ENCODE measurements at regions not wholly inside any gene's neighbourhood (a gene's known extent, or its start where the extent isn't known, plus 50 kb on each side); places are given as distances from the start of the nearest gene placed in this dataset.

GRCh38 chr3:187927565-187927964 lies 182.3 kb upstream of the BCL6 start:
- no peak for DNase-seq (ENCODE audit: low read depth in 2 of 2)

DNA sequence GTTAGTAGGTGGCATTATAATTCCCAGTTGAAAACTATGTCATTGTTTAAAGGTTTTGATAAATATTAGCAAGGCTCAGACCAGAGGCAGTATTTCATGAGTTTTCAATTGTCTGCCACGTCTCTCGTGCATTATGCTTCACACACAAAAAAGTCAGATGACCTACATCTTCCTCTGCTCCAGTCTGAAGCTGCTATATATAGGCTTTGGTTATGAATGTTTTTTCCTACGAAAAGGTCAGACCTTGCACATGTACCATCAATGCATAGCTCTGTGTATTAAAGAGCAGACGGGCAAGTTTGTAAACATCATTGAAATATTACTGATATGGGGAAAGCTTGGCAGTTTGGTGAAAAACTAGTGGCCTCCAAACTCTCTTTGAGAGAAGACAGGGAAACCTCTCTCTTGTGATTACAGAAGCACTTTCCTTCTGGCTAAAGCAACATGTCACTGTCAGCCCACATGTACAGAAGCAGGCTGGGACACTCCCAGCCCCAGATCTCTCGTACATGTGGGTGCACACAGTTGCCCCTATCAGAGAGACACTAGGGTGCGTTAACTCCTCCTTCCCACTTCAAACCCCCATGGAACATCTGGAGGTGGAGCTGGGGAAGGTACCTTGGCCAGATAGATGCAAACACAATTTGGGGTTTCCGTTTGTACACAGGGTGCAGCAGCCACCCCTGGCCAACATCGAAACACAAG lies 184.0 kb upstream of the BCL6 start:
- peak in 1 of 2 donors; percentile 12 for DNase-seq (ENCODE audit: low read depth in 2 of 2)

DNA sequence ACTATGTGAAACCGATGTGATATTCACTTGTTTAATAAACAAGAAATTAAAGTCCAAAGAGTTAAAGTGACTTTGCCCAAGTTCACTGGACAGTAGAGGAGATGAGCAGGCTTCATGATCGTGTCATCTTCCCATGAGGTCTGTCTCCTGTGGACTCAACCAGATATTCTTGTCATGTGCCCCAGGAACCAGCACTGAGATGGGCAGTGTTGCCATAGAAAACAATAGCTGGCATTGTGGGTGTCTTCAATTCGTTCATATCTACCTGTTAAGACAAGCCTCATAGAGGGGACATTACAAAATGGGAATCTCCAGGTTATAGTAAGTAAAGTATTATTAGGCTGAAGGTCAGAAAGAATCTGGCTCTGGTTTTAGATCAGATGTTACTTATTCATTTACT lies 184.8 kb upstream of the BCL6 start:
- no peak for DNase-seq (ENCODE audit: low read depth in 2 of 2)

GRCh38 chr3:187931101-187931500 lies 185.8 kb upstream of the BCL6 start:
- no peak for DNase-seq (ENCODE audit: low read depth in 2 of 2)

DNA sequence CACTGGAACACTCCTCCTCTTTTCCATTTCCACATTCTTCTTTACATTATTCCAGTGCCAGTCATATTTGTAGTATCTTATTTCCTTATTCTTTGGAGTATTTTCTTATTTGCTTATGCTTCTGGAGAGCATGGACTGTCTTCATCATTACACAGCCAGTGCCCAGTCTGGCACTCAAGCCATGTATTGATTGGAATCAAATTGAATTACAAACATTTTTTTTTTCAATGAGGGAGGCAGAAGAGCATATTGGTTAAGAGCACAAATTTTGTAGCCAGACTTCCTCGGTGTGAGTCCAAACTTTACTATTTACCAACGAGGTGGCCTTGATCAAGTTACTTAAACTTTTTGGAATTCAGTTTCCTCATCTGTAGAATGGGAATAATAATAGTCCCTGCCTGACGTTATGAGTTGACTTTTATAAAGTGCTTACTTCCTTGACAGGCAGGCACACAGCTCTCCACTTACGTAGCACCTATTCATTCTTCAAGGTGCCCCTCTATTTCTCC lies 186.6 kb upstream of the BCL6 start:
- no peak for DNase-seq (ENCODE audit: low read depth in 2 of 2)

DNA sequence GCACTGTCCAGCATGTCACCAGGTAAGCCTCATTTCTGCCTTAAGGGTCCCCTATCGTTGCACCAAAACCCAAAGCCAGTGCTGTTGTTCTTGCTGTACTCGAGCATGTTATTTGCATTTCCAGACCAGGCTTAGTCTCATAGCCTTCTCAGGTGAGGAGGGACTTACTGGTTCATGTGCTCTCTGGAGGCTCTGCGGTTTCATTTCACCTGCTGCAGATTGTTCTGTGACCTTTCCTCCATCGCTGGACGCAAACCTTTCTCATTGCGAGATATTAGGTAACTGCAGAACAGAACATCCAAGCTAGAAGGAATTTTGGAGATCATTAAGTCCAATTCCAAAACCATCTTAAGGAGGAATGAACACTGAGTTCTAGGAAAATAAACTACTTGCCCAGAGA lies 187.3 kb upstream of the BCL6 start:
- DNase-seq (ENCODE audit: low read depth in 2 of 2) = no peak

- DNase-seq (ENCODE audit: low read depth in 2 of 2) = no peak
Measured at GRCh38 chr3:187935623-187936156, 190.4 kb upstream of the BCL6 start.

GRCh38 chr3:187936676-187937075 lies 191.4 kb upstream of the BCL6 start:
- no peak for DNase-seq (ENCODE audit: low read depth in 2 of 2)

- DNase-seq (ENCODE audit: low read depth in 2 of 2) = no peak
Measured at GRCh38 chr3:187939891-187940290, 194.6 kb upstream of the BCL6 start.

DNA sequence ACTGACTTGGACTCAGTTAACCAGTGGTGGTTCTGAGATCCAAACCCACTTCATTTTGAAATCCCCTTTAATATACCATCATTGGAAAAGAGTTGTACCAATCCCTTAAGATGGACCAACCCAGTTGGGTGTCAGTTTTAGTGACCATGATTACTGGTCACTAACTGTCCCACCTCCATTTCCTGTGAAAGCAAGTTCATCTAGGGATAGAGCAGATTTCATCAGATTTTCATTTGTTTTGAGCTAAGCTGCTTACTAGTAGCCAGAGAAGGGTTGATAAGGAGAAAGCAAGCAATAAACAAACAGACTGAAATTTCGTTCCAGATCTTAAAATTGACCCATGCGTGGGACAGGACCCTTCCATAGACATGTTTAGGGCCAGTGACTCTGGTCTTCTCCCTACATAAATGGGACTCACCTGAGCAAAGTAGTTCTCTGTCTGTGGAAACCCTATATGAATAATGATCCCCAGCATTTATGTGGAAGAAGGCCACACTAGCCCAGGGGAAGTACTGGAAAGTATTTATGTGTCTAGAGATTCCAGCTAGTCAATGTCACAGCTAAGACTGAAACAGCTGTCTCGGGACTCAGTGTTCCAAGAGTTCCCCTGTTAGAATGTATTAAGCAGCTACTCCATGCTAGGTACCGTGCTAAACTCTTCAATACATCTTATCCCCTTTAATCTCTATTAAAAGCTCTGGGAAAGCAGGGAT lies 196.0 kb upstream of the BCL6 start:
- DNase-seq (ENCODE audit: low read depth in 2 of 2) = no peak

- no peak for DNase-seq (ENCODE audit: low read depth in 2 of 2)
Measured at GRCh38 chr3:187941848-187942194, 196.6 kb upstream of the BCL6 start.

DNA sequence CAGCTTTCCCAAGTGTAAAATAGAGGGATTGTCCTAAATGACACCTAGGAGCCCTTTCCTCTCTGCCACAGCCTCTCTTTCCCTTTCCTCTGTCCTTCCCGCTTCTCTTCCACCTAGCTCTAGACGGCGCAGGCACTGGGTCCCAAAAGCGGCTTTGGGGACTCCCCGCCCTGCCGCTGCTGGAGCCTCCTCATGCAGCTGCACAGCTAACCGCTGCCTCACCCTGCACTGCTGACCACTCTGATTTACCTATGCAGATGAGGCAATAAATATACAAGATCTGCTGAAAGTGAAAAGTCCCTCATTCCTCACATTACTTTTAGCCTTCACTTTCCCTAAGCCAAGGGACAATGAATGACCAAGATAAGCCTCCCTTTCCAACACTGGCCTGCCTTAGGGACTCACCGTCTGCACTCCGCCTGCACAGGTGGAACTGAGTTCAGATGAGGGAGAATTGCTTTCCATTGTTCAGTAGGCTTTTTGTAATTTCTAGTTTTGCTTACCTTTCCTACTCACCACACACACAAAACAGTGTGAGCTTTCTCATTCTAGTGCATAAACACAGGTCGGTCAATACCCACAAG lies 197.5 kb upstream of the BCL6 start:
- DNase-seq (ENCODE audit: low read depth in 2 of 2) = no peak

DNA sequence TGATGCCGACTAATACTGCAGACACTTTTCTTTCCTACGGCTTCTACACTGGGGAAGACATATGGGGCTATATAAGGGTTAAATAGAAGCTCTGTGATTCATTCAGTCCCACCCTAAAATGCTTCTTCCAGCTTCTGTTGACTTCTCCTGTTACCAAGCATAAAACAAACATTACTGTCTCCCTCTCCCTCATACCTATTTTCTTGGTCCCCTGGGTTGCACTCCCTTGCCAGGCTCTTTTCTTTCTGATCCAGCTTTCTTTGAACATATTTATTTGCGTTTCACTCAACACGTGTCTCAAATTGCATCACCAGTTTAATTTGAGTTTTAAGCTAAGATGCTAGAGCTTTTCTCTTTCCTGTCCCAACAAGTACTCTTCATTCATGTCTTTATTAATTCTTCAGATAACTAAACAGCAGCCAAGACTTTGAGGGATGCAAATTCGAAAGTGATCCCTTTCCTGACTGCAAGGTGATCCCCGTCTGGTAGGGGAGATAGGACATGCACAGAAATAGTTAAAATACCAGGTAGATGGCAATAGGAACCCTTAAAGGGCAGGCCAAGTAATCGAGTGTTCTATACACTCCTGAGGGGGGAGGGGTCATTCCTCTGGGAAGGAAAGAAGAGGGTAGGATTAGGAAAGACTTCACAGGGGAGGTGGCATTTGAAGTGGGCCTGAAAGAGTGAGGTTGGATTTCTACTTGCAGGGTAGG lies 198.6 kb upstream of the BCL6 start:
- no peak for DNase-seq (ENCODE audit: low read depth in 2 of 2)

DNA sequence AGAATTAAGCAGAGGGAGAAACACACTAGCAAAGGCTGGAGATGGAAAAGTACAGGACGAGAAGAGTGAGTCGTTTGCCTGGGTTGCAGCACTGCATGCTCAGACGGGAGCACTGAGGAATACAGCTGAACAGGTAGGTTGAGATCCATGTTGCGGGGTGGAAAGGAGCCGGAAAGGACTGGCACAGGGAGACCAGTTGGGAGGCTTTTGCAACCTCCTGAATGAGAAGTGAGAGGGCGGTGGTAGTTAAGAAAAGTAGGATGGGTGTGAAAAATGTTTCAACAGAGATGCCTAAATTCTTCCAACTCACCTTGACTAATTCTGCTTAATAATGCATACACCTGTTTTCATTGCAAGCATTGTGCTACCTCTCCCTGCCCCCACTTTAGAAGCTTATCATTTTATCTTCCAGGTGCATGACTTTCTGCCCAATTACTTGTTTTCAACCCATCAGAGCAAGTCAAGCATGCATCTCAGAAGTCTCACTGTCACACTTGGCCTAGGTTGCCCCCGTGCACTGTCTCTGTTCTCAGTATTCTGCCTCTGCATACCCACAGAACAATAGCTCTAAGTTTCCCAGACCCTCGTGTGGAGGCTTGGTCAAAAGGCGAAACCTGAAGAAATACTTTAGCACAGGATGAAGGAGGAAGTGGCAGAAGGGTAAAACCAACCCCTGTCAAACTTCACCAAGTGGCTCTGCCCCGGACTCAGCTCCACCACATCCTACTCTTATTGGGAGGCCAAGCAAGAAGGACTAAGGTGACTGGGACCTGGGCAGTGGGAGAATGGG lies 199.3 kb upstream of the BCL6 start:
- no peak for DNase-seq (ENCODE audit: low read depth in 2 of 2)

DNA sequence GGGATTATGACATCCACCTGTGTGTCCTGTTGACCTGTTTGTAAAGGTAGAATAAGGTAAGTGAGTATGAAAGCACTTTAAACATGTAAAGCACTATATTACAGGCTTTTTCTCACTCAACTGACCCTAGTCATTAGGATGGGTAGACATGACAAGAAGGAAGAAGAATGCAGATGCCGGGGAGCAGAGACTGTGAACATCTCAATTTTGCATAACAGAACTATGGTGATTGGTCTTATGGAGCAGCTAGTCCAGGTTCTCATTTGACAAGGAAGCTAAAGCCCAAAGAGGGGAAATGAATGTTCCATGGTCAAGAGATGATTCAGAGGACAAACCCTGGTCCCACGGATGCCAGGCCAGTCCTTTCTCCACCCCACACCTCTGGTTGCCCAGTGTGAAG lies 200.1 kb upstream of the BCL6 start:
- no peak for DNase-seq (ENCODE audit: low read depth in 2 of 2)

DNA sequence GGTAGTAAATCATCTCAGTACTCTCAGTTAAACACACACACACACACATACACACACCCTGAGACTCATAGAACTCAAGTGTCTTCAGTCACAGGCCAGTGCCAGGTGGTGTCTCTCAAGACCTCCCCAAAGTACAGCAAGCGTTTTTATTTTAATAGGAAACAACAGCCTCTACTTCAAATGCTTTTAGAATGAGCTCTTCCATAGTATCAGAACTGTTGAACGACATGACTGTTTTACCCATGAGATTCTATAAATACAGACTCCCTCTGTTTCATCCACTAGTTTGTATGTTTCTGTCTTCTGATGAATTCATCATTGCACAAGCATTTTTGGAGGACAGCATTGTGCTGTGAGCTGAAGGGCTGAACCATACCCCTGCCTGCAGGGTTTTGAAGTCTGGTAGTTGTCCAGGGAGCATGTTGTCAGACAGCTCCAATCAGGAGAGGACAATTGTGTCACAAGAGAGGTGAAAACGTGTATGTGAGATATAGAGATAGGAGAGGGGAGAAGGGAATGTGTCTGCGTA lies 201.0 kb upstream of the BCL6 start:
- DNase-seq (ENCODE audit: low read depth in 2 of 2) = no peak

DNA sequence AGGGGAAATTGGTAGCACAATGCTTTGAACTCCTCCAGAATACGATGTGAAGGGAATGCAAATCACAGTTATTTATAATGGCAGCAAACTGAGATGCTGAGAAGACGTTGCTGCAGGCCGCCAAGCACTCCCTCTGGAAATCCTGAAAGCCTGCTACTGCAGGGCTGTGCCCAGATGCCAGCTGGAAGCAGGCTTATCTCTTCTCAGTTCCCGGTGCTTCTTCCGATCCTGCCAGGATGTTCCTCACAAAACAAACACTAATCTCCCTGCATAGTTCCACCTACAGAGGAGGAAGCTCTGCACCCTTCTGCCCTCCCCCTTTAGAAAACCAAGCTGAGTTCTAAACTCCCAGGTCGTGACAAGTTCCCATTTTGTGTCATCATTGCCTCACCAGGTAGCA lies 201.7 kb upstream of the BCL6 start:
- DNase-seq (ENCODE audit: low read depth in 2 of 2) = no peak

GRCh38 chr3:187947927-187948682 lies 202.8 kb upstream of the BCL6 start:
- DNase-seq (ENCODE audit: low read depth in 2 of 2) = no peak

GRCh38 chr3:187949093-187949820 lies 204.0 kb upstream of the BCL6 start:
- no peak for DNase-seq (ENCODE audit: low read depth in 2 of 2)

GRCh38 chr3:187950671-187951070 lies 203.3 kb upstream of the LPP start:
- no peak for DNase-seq (ENCODE audit: low read depth in 2 of 2)

All from dermis microvascular lymphatic vessel endothelial cell (primary cell).